ENCODE measurements at regions not wholly inside any gene's neighbourhood (a gene's known extent, or its start where the extent isn't known, plus 50 kb on each side); places are given as distances from the start of the nearest gene placed in this dataset.

DNA sequence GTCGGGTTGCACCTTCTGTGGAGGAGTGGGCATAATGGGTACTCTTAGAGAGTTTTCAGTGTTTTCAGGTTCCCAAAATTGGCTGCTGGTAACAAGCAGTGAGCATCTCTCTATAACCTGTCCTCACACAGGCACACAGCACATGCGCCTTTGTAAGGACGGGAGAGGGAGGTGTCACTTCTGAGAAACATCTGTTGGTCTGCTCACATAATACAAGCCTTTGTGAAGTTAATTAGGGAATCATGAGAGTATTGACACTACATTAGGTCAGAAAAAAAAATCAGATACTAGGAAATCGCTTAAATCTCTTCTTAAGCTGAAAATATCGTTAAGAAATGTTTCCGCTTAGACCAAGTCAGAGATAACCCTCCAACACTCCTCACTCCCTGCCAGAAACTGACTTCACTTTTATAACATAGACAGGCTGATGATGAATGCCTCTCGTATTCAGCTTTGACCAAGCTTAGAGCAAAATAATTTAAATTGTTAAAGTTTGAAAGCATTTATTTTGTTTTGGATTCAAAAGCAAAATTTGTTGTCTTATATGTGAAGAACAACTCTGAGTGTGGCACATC is 769.7 kb downstream of the TNS3 start:
- H3K27me3 ChIP-seq: no peaks in the 10 kb centered on the region
- no peak overlapping the region for H3K4me3 ChIP-seq
- H3K4me1 ChIP-seq: no peaks in the 10 kb centered on the region
- H3K36me3 ChIP-seq (ENCODE audit: low read depth, missing control alignments): no peaks in the 10 kb centered on the region
- WGBS, 2 donors: 78 to 80% methylated on average over 7 of the region's 7 CpGs
- DNase-seq: no peak
- H3K9me3 ChIP-seq: no peaks in the 10 kb centered on the region
- intact Hi-C loops (cut with DNase I; ENCODE audit: low total_unique reads): no loop called here
- no peak overlapping the region for H3K27ac ChIP-seq
- no peak for TF ChIP-seq POLR2A (IDR thresholded peaks at IDR 0.05)
- TF ChIP-seq, protein P1, sequence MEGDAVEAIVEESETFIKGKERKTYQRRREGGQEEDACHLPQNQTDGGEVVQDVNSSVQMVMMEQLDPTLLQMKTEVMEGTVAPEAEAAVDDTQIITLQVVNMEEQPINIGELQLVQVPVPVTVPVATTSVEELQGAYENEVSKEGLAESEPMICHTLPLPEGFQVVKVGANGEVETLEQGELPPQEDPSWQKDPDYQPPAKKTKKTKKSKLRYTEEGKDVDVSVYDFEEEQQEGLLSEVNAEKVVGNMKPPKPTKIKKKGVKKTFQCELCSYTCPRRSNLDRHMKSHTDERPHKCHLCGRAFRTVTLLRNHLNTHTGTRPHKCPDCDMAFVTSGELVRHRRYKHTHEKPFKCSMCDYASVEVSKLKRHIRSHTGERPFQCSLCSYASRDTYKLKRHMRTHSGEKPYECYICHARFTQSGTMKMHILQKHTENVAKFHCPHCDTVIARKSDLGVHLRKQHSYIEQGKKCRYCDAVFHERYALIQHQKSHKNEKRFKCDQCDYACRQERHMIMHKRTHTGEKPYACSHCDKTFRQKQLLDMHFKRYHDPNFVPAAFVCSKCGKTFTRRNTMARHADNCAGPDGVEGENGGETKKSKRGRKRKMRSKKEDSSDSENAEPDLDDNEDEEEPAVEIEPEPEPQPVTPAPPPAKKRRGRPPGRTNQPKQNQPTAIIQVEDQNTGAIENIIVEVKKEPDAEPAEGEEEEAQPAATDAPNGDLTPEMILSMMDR (IDR thresholded peaks at IDR 0.05): no peak

DNA sequence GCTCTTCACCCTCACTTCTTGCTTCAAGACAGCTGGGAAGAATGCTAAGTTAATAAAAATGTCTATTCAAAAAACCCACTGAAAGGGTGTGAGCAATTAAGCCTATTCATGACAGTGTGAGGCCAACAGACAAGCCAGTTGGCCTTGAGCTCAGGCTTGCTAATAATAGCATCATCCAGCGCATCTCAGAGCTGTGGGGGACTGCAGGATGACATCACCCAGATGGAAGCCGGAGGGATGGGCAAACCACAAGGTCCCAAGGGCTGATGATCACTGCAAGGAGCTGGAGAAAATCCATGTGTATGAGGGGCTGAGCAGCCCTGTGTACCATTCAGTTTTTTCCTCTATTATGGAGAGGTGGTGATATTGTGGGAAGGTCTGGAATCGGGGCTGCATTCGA is 770.4 kb downstream of the TNS3 start:
- no peak overlapping the region for H3K4me3 ChIP-seq
- intact Hi-C loops (cut with DNase I; ENCODE audit: low total_unique reads): no loop called here
- no peaks in the 10 kb centered on the region for H3K36me3 ChIP-seq (ENCODE audit: low read depth, missing control alignments)
- DNase-seq: peak; percentile 66
- H3K27me3 ChIP-seq: no peaks in the 10 kb centered on the region
- WGBS, 2 donors: 50 to 57% methylated on average over 4 of the region's 4 CpGs
- no peak overlapping the region for H3K27ac ChIP-seq
- H3K9me3 ChIP-seq: no peaks in the 10 kb centered on the region
- TF ChIP-seq POLR2A (IDR thresholded peaks at IDR 0.05): no peak
- TF ChIP-seq, protein P1 (IDR thresholded peaks at IDR 0.05): no peak
- H3K4me1 ChIP-seq: no peaks in the 10 kb centered on the region

DNA sequence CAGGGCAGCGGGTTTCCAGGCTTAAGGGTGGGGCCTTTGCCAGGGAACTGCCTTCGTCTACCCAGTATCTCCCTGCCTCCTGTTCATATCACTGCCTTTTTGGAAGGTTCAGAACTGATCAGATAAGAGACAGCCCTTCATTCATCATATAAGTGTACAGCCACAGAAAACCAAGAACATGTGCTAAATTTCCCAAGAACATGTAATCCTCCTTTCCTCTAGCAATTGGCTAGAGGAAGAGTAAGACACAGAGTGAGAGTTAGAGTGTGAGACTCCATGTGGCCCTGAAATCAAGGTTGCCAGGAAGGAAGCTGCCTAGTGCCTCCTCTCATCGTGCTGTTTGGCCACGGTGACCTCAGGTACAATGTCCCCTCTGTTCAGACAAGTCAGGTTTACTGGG is 770.9 kb downstream of the TNS3 start:
- intact Hi-C loops (cut with DNase I; ENCODE audit: low total_unique reads): no loop called here

DNA sequence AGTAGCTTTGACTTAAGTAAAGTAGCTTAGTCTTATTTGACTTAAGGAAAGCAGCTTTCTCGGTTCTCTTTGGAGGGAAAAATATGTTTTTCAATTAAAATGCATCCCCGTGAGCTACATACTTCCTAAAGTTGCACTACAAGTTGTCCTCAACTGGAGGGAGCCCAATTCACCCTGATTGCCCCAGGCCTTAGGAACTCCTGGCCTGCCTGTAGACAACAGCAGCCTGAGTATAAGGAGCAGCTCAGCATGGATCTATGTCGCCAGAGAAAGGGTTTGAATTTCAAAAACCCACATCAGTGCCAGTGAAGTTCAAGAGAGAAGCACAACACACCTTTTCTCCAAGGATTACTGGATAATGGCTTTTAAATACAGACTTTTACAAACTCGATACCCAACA is 772.0 kb downstream of the TNS3 start:
- 90 to 94% methylated on average over 4 of the region's 4 CpGs for WGBS, 2 donors
- Histone ChIP-seq H3K27me3 (no peaks in the 10 kb centered on the region), H3K27ac (no peak overlapping the region), H3K9me3 (no peaks in the 10 kb centered on the region), H3K4me3 (no peak overlapping the region), H3K36me3 (ENCODE audit: low read depth, missing control alignments) (no peaks in the 10 kb centered on the region), H3K4me1 (no peaks in the 10 kb centered on the region)
- no peak for DNase-seq
- no peak for TF ChIP-seq POLR2A (IDR thresholded peaks at IDR 0.05)
- TF ChIP-seq, protein P1 (IDR thresholded peaks at IDR 0.05): no peak
- intact Hi-C loops (cut with DNase I; ENCODE audit: low total_unique reads): no loop called here

More for the DNA sequence above, 770.9 kb downstream of the TNS3 start:
- 68 to 75% methylated on average over 4 of the region's 4 CpGs for WGBS, 2 donors
- no peak overlapping the region for H3K27ac ChIP-seq
- no peak for DNase-seq
- H3K27me3 ChIP-seq: no peaks in the 10 kb centered on the region
- H3K4me3 ChIP-seq: no peak overlapping the region
- no peaks in the 10 kb centered on the region for H3K9me3 ChIP-seq
- no peak for TF ChIP-seq POLR2A (IDR thresholded peaks at IDR 0.05)
- TF ChIP-seq, protein P1 (IDR thresholded peaks at IDR 0.05): no peak
- H3K4me1 ChIP-seq: no peaks in the 10 kb centered on the region
- H3K36me3 ChIP-seq (ENCODE audit: low read depth, missing control alignments): no peaks in the 10 kb centered on the region

DNA sequence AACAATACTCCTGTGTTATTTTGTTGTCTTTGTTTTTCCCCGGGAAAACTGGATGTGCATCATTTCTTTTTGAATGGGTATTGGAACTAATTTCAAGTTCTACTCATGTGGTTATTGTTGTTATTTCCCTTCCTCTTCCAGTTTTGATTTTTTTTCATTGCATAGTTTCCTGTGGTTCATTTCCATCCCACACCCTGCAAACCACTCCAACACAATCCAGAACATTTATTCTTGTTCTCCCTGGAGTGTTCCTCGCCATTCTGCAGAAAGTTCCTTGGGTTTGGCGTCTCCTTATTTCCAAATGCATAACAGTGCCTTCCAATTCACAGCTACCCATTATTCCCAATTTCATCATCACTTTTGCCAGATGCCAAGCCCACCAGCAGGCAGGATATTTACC is 775.1 kb downstream of the TNS3 start:
- no peak for TF ChIP-seq POLR2A (IDR thresholded peaks at IDR 0.05)
- TF ChIP-seq, protein P1 (IDR thresholded peaks at IDR 0.05): no peak
- WGBS, 2 donors: 53 to 60% methylated on average over 3 of the region's 3 CpGs
- H3K36me3 ChIP-seq (ENCODE audit: low read depth, missing control alignments): no peaks in the 10 kb centered on the region
- no peak overlapping the region for H3K27ac ChIP-seq
- no peak overlapping the region for H3K4me3 ChIP-seq
- H3K9me3 ChIP-seq: no peaks in the 10 kb centered on the region
- DNase-seq: no peak
- no peaks in the 10 kb centered on the region for H3K27me3 ChIP-seq
- intact Hi-C loops (cut with DNase I; ENCODE audit: low total_unique reads): no loop called here
- no peaks in the 10 kb centered on the region for H3K4me1 ChIP-seq
